CD4-positive, alpha-beta T cell (primary cell): ENCODE measurements at regions not wholly inside any gene's neighbourhood (a gene's known extent, or its start where the extent isn't known, plus 50 kb on each side); places are given as distances from the start of the nearest gene placed in this dataset.

ENCODE experiments used
- ATAC-seq: fragments of 200-7000 bp; cut with Tn5 transposase; one replicate; pipeline ENCODE4 v1.10.0; 2022; ENCODE audit warnings: mild to moderate bottlenecking; ENCODE audit not compliant: poor library complexity
- CTCF ChIA-PET: fragments of 350-600 bp; sonication (Branson Sonifier 250); formaldehyde crosslinking; loops from one replicate; lab custom pipeline; 2021; ENCODE audit warnings: antibody characterized with exemption, inconsistent platforms; lab: Charles Lee
- POLR2A ChIA-PET: fragments of 350-600 bp; sonication (Branson Sonifier 250); formaldehyde crosslinking; loops from one replicate; lab custom pipeline; 2021; ENCODE audit warnings: antibody characterized with exemption, inconsistent platforms; lab: Charles Lee
- DNase-seq, 14 experiments: peaks; one replicate each; pipeline ENCODE4 v3.0.0-alpha.2; 2013 to 2020; ENCODE audit warnings: mixed read lengths in 2 of 14
- H3K27ac ChIP-seq, 2 donors: one replicate each; pipeline versions ENCODE4 v1.5.1 to v1.7.0; 2013; ENCODE audit warnings: low read length in 2 of 2, low read depth in 1 of 2, mild to moderate bottlenecking in 1 of 2
- H3K27me3 ChIP-seq, 2 experiments: 1 replicate in 1 of 2; 2 replicates in 1 of 2; pipeline versions ENCODE4 v1.6.1 to v1.7.0; 2013; ENCODE audit warnings: low read length in 2 of 2, control low read depth in 1 of 2, mild to moderate bottlenecking in 1 of 2, moderate library complexity in 1 of 2; ENCODE audit not compliant: insufficient read depth in 2 of 2, control insufficient read depth in 1 of 2
- H3K36me3 ChIP-seq: one replicate; pipeline ENCODE4 v1.6.1; 2013; ENCODE audit warnings: low read length, control low read depth; ENCODE audit not compliant: insufficient read depth
- H3K4me1 ChIP-seq: one replicate; pipeline ENCODE4 v1.6.1; 2013; ENCODE audit warnings: low read length, control low read depth; ENCODE audit not compliant: insufficient read depth
- H3K4me3 ChIP-seq: one replicate; pipeline ENCODE4 v1.5.1; 2013; ENCODE audit warnings: mild to moderate bottlenecking, low read length, moderate library complexity
- H3K9me3 ChIP-seq, 2 experiments: 1 replicate in 1 of 2; 2 replicates in 1 of 2; pipeline versions ENCODE4 v1.6.1 to v1.7.0; 2013; ENCODE audit warnings: low read length in 2 of 2, mild to moderate bottlenecking in 2 of 2, control low read depth in 1 of 2, moderate library complexity in 1 of 2; ENCODE audit not compliant: control insufficient read depth in 1 of 2, insufficient read depth in 1 of 2
- H3K27ac Mint-ChIP-seq: one replicate; pipeline ENCODE4 v1.8.0; 2020; ENCODE audit warnings: mixed read lengths
- H3K27me3 Mint-ChIP-seq: one replicate; pipeline ENCODE4 v1.8.0; 2021; ENCODE audit warnings: mixed read lengths
- H3K36me3 Mint-ChIP-seq: one replicate; pipeline ENCODE4 v1.8.0; 2021; ENCODE audit warnings: low read depth, mixed read lengths
- H3K4me1 Mint-ChIP-seq: one replicate; pipeline ENCODE4 v1.8.0; 2021; ENCODE audit warnings: low read depth, mixed read lengths
- H3K4me3 Mint-ChIP-seq: one replicate; pipeline ENCODE4 v1.8.0; 2020; ENCODE audit warnings: mild to moderate bottlenecking, mixed read lengths
- H3K9me3 Mint-ChIP-seq: one replicate; pipeline ENCODE4 v1.8.0; 2020; ENCODE audit warnings: mixed read lengths
- intact Hi-C, 2 experiments: fragments of 100-400 bp; cut with DNase I in 1 of 2; cut with micrococcal nuclease in 1 of 2; formaldehyde crosslinking; loops; one replicate each; pipeline versions ENCODE4 v1.15.1 to v1.9.0; 2023 to 2025; cut with DNase I, micrococcal nuclease
- TF ChIP-seq, protein P1 (sequence below): fragments of 200-600 bp; IDR thresholded peaks from one replicate; pipeline ENCODE4 v1.8.0; 2022; ENCODE audit warnings: antibody characterized with exemption, mild to moderate bottlenecking

DNA sequence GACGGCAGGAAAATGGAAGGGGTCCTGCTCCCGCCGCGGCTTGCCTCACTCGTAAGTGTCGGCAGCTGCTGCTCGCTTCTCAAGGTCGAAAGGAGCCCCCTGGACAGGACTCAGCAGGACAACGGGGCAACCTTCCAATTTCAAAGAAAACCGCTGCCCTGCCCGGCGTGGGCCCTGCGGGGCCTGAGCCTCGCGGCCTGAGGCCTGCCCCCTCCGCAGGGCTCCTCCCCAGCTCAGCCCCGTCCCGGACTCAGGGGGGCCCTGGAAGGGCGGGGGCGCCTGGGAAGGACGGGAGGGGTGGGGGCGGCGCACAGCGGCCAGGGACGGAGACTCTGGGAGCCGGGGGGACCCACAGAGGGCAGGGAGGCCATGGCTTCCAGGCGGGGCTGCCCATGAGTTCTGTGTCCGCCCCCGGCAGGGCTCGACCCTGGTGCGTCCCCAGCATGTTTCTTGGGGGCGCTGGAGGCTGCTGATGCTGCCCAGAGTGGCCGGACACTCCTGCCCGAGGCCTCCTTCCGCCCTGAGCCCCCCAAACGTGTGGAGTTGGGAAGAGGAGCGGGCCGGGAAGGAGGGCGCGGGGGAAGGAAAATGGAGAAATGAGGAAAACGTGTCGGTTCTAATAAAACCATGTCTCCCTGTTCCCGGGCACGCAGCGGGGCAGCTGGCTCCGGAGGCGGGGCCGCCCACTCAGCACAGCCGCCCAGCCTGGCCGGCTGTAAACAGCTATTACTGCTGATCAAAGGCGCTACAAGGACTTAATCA, 114.6 kb downstream of the DLL1 start:
- TF ChIP-seq, protein P1, sequence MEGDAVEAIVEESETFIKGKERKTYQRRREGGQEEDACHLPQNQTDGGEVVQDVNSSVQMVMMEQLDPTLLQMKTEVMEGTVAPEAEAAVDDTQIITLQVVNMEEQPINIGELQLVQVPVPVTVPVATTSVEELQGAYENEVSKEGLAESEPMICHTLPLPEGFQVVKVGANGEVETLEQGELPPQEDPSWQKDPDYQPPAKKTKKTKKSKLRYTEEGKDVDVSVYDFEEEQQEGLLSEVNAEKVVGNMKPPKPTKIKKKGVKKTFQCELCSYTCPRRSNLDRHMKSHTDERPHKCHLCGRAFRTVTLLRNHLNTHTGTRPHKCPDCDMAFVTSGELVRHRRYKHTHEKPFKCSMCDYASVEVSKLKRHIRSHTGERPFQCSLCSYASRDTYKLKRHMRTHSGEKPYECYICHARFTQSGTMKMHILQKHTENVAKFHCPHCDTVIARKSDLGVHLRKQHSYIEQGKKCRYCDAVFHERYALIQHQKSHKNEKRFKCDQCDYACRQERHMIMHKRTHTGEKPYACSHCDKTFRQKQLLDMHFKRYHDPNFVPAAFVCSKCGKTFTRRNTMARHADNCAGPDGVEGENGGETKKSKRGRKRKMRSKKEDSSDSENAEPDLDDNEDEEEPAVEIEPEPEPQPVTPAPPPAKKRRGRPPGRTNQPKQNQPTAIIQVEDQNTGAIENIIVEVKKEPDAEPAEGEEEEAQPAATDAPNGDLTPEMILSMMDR, result no peak
- ATAC-seq (no peak), DNase-seq (peak in 2 of 14 experiments; percentile 0 to 17)
- H3K36me3 Mint-ChIP-seq, result no peaks in the 10 kb centered on the region
- intact Hi-C loops, result no loop called here
- no peak overlapping the region for H3K4me3 Mint-ChIP-seq
- peaks cover 6% of the 10 kb centered on the region for H3K27me3 Mint-ChIP-seq
- no peaks in the 10 kb centered on the region for H3K9me3 Mint-ChIP-seq
- ChIA-PET POLR2A (no interaction called here), CTCF (no interaction called here)
- no peak overlapping the region for H3K27ac Mint-ChIP-seq
- no peaks in the 10 kb centered on the region for H3K4me1 ChIP-seq
- no peak overlapping the region for H3K27ac ChIP-seq
- no peaks in the 10 kb centered on the region for H3K36me3 ChIP-seq
- H3K4me3 ChIP-seq, result no peak overlapping the region
- H3K27me3 ChIP-seq, result peaks cover 3 to 6% of the 10 kb centered on the region in 2 experiments
- H3K4me1 Mint-ChIP-seq, result no peaks in the 10 kb centered on the region
- peaks cover 0 to 38% of the 10 kb centered on the region in 2 experiments for H3K9me3 ChIP-seq

DNA sequence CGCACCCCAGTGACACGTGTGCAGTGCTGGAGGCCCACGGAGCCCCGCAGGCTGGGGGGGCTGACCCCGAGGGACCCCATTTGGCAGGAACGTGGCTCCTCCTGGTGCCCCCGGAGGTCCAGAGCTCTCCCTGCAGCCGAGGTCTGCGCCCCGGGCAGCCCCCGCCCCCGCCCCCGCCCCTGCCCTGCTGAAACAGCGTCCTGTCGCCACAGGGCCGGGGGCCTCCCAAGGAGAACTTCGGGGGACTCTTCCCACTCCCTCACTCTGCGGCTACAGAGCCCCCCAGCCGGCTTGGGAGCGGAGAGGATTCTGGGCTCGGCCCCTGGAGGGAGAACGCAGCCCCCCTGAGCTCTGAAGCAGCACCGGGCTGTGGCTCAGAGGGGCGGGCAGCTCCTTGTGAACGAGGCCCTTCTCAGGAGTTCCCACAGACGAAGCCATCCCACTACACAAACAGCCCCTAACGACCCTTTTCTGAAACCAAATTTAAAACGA, 115.2 kb downstream of the DLL1 start:
- Histone ChIP-seq H3K9me3 (peaks cover 0 to 38% of the 10 kb centered on the region in 2 experiments), H3K36me3 (no peaks in the 10 kb centered on the region), H3K4me1 (no peaks in the 10 kb centered on the region), H3K4me3 (no peak overlapping the region), H3K27me3 (peaks cover 3 to 6% of the 10 kb centered on the region in 2 experiments), H3K27ac (no peak overlapping the region)
- DNase-seq (peak in 1 of 14 experiments; percentile 9), ATAC-seq (no peak)
- Mint-ChIP-seq H3K4me1 (no peaks in the 10 kb centered on the region), H3K27ac (no peak overlapping the region), H3K36me3 (no peaks in the 10 kb centered on the region), H3K9me3 (no peaks in the 10 kb centered on the region), H3K27me3 (peaks cover 6% of the 10 kb centered on the region), H3K4me3 (no peak overlapping the region)
- CTCF ChIA-PET, result no interaction called here
- TF ChIP-seq, protein P1, result no peak
- POLR2A ChIA-PET, result no interaction called here
- intact Hi-C loops, result no loop called here

DNA sequence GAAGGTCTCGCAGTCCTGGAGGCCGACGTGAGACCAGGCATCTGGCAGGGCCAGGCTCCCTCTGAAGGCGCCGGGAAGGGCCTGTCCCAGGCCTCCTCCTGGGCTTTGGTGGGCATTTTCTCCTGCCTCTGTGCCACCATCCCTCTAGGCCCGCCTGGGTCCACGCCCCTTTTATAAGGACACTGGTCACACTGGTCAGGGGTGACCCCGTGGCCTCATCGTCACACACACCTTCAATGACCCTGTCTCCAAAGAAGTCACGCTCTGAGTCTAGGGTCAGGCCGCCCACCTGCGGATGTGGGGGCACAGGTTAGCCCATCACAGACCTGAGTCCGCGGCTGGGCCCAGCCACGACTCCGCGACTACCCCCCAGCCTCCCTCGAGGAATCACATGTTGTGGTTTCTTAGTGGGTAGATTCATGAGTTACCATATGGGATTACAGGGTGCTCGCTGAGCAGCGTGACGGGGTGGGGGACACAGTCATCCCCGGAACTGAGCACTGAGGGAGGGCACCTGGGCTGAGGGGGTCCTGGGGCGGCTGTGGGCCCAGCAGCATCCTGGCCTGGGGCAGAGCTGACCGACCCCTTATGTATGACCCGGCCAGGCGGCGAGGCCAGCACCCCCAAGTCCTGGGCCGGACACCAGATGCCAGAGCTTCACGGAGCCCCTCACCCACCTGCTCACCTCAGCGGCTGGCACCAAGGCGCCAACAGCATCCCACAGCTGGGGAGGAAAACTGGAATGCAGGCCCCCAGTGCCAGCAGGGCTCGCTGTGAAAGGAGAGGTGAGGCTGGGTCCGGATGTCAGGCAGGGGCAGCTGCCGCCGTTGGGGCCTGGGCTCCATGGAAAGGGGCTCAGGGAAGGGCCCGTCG, 115.9 kb downstream of the DLL1 start:
- Mint-ChIP-seq H3K9me3 (no peaks in the 10 kb centered on the region), H3K36me3 (no peaks in the 10 kb centered on the region), H3K4me1 (no peaks in the 10 kb centered on the region), H3K4me3 (no peak overlapping the region), H3K27me3 (peaks cover 6% of the 10 kb centered on the region), H3K27ac (no peak overlapping the region)
- intact Hi-C loops, result no loop called here
- Histone ChIP-seq H3K4me3 (no peak overlapping the region), H3K27me3 (peaks cover 3 to 6% of the 10 kb centered on the region in 2 experiments), H3K36me3 (no peaks in the 10 kb centered on the region), H3K27ac (no peak overlapping the region), H3K4me1 (no peaks in the 10 kb centered on the region), H3K9me3 (peaks cover 0 to 38% of the 10 kb centered on the region in 2 experiments)
- ChIA-PET POLR2A (no interaction called here), CTCF (no interaction called here)
- TF ChIP-seq, protein P1, result no peak
- DNase-seq (peak in 2 of 14 experiments; percentile 2 to 11), ATAC-seq (no peak)
